WTC11 (cell line): ENCODE measurements at regions not wholly inside any gene's neighbourhood (a gene's known extent, or its start where the extent isn't known, plus 50 kb on each side); places are given as distances from the start of the nearest gene placed in this dataset.

Experiments used
- ATF1 ChIP-seq: sonication (generic); formaldehyde crosslinking; IDR thresholded peaks from 2 replicates; pipeline ENCODE4 v1.8.1; 2023; ENCODE audit warnings: mild to moderate bottlenecking, moderate library complexity, missing genetic modification reagents
- ESRRA ChIP-seq: sonication (generic); formaldehyde crosslinking; IDR thresholded peaks from 2 replicates; pipeline ENCODE4 v1.8.1; 2022; ENCODE audit warnings: mild to moderate bottlenecking, missing genetic modification reagents, borderline replicate concordance
- JAZF1 ChIP-seq: fragments of 250-450 bp; sonication (Bioruptor Pico); IDR thresholded peaks from 2 replicates; pipeline ENCODE4 v1.9.0; 2021; ENCODE audit warnings: moderate library complexity, mild to moderate bottlenecking, inconsistent platforms
- TP53 ChIP-seq: sonication (generic); formaldehyde crosslinking; IDR thresholded peaks from 2 replicates; pipeline ENCODE4 v1.8.1; 2023; ENCODE audit warnings: mild to moderate bottlenecking, missing genetic modification reagents
- TF ChIP-seq, protein P1 (sequence below): fragments of 200-600 bp; IDR thresholded peaks from 2 replicates; pipeline ENCODE4 v1.8.0; 2022; ENCODE audit warnings: antibody characterized with exemption
- TF ChIP-seq, protein P2 (sequence below): sonication (generic); formaldehyde crosslinking; IDR thresholded peaks from 2 replicates; pipeline ENCODE4 v1.8.0; 2022; ENCODE audit warnings: mild to moderate bottlenecking, missing genetic modification reagents
- TF ChIP-seq, protein P3 (sequence below): sonication (generic); formaldehyde crosslinking; IDR thresholded peaks from 2 replicates; pipeline ENCODE4 v1.8.0; 2022; ENCODE audit warnings: mild to moderate bottlenecking, missing genetic modification reagents
- TF ChIP-seq, protein P4 (sequence below): sonication (generic); formaldehyde crosslinking; IDR thresholded peaks from 2 replicates; pipeline ENCODE4 v1.8.1; 2023; ENCODE audit warnings: mild to moderate bottlenecking, missing genetic modification reagents
- TF ChIP-seq, protein P5 (sequence below): sonication (generic); formaldehyde crosslinking; IDR thresholded peaks from 2 replicates; pipeline ENCODE4 v1.8.1; 2023; ENCODE audit warnings: mild to moderate bottlenecking, moderate library complexity, missing genetic modification reagents
- TF ChIP-seq, protein P6 (sequence below): sonication (generic); formaldehyde crosslinking; IDR thresholded peaks from 2 replicates; pipeline ENCODE4 v1.8.0; 2022; ENCODE audit warnings: mild to moderate bottlenecking, missing genetic modification reagents

DNA sequence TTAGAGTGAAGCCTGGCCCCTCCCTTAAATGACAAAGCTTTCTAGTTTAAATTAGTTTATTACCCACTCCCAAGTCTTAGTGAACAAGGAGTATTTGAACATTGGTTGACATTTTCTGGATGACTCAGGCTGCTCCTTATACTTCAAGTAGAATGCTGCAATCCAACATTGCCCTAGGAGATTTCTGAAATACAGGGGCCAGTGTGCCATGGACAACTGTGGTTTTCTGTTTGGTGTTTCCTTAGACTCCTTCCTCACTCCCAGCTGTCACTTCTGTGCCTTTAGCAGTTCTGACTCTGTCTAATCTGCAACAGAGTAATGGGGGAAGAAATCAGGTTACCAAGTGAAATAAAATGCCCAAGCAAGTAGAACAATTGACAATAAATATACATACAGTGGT lies 116.1 kb upstream of the P2RY1 start:
- TF ChIP-seq TP53 (CRISPR knock-in tag), result no peak
- TF ChIP-seq, protein P1, sequence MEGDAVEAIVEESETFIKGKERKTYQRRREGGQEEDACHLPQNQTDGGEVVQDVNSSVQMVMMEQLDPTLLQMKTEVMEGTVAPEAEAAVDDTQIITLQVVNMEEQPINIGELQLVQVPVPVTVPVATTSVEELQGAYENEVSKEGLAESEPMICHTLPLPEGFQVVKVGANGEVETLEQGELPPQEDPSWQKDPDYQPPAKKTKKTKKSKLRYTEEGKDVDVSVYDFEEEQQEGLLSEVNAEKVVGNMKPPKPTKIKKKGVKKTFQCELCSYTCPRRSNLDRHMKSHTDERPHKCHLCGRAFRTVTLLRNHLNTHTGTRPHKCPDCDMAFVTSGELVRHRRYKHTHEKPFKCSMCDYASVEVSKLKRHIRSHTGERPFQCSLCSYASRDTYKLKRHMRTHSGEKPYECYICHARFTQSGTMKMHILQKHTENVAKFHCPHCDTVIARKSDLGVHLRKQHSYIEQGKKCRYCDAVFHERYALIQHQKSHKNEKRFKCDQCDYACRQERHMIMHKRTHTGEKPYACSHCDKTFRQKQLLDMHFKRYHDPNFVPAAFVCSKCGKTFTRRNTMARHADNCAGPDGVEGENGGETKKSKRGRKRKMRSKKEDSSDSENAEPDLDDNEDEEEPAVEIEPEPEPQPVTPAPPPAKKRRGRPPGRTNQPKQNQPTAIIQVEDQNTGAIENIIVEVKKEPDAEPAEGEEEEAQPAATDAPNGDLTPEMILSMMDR, result no peak
- TF ChIP-seq, protein P2, sequence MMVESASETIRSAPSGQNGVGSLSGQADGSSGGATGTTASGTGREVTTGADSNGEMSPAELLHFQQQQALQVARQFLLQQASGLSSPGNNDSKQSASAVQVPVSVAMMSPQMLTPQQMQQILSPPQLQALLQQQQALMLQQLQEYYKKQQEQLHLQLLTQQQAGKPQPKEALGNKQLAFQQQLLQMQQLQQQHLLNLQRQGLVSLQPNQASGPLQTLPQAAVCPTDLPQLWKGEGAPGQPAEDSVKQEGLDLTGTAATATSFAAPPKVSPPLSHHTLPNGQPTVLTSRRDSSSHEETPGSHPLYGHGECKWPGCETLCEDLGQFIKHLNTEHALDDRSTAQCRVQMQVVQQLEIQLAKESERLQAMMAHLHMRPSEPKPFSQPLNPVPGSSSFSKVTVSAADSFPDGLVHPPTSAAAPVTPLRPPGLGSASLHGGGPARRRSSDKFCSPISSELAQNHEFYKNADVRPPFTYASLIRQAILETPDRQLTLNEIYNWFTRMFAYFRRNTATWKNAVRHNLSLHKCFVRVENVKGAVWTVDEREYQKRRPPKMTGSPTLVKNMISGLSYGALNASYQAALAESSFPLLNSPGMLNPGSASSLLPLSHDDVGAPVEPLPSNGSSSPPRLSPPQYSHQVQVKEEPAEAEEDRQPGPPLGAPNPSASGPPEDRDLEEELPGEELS (CRISPR knock-in tag), result no peak
- TF ChIP-seq, protein P3, sequence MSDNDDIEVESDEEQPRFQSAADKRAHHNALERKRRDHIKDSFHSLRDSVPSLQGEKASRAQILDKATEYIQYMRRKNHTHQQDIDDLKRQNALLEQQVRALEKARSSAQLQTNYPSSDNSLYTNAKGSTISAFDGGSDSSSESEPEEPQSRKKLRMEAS (CRISPR knock-in tag), result no peak
- no peak for TF ChIP-seq JAZF1 (CRISPR knock-in tag)
- TF ChIP-seq, protein P4, sequence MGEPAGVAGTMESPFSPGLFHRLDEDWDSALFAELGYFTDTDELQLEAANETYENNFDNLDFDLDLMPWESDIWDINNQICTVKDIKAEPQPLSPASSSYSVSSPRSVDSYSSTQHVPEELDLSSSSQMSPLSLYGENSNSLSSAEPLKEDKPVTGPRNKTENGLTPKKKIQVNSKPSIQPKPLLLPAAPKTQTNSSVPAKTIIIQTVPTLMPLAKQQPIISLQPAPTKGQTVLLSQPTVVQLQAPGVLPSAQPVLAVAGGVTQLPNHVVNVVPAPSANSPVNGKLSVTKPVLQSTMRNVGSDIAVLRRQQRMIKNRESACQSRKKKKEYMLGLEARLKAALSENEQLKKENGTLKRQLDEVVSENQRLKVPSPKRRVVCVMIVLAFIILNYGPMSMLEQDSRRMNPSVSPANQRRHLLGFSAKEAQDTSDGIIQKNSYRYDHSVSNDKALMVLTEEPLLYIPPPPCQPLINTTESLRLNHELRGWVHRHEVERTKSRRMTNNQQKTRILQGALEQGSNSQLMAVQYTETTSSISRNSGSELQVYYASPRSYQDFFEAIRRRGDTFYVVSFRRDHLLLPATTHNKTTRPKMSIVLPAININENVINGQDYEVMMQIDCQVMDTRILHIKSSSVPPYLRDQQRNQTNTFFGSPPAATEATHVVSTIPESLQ, result no peak
- TF ChIP-seq ESRRA (CRISPR knock-in tag), result no peak
- TF ChIP-seq, protein P5, sequence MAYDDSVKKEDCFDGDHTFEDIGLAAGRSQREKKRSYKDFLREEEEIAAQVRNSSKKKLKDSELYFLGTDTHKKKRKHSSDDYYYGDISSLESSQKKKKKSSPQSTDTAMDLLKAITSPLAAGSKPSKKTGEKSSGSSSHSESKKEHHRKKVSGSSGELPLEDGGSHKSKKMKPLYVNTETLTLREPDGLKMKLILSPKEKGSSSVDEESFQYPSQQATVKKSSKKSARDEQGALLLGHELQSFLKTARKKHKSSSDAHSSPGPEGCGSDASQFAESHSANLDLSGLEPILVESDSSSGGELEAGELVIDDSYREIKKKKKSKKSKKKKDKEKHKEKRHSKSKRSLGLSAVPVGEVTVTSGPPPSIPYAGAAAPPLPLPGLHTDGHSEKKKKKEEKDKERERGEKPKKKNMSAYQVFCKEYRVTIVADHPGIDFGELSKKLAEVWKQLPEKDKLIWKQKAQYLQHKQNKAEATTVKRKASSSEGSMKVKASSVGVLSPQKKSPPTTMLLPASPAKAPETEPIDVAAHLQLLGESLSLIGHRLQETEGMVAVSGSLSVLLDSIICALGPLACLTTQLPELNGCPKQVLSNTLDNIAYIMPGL (CRISPR knock-in tag), result no peak
- TF ChIP-seq, protein P6, sequence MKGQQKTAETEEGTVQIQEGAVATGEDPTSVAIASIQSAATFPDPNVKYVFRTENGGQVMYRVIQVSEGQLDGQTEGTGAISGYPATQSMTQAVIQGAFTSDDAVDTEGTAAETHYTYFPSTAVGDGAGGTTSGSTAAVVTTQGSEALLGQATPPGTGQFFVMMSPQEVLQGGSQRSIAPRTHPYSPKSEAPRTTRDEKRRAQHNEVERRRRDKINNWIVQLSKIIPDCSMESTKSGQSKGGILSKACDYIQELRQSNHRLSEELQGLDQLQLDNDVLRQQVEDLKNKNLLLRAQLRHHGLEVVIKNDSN (CRISPR knock-in tag), result no peak
- no peak for TF ChIP-seq ATF1 (CRISPR knock-in tag)
